ENCODE measurements at regions not wholly inside any gene's neighbourhood (a gene's known extent, or its start where the extent isn't known, plus 50 kb on each side); places are given as distances from the start of the nearest gene placed in this dataset.
A peak's percentile ranks its signal among the peaks of the same experiment; 100 is the strongest.
"Not testable (repeated sequence)": the region's sequence is repeated elsewhere in the genome, so short reads cannot be mapped to it uniquely, and the experiment has no call there.

GRCh38 chr15:30688684-30689083 is 62.8 kb downstream of the ARHGAP11B start:
- H4K20me1 ChIP-seq (ENCODE audit: insufficient read depth, low read length, poor library complexity, severe bottlenecking); H3K4me3 ChIP-seq (ENCODE audit: low read length, poor library complexity, severe bottlenecking); H3K4me1 ChIP-seq (ENCODE audit: insufficient read depth, low read length, poor library complexity, severe bottlenecking); H3K9me3 ChIP-seq (ENCODE audit: insufficient read depth, low read depth, low read length); H3K79me2 ChIP-seq (ENCODE audit: insufficient read depth, low read length); H2AFZ ChIP-seq (ENCODE audit: low read length); H3F3A ChIP-seq (ENCODE audit: low read depth); H3K9ac ChIP-seq (ENCODE audit: low read depth, low read length, poor library complexity, severe bottlenecking); H3K4me2 ChIP-seq (ENCODE audit: low read depth, low read length, poor library complexity, severe bottlenecking); H3K36me3 ChIP-seq (ENCODE audit: insufficient read depth, low read length); H3K9me2 ChIP-seq (replicated peaks; ENCODE audit: low read depth, low read length); H3K27me3 ChIP-seq (ENCODE audit: insufficient read depth, low read length, poor library complexity, severe bottlenecking): not testable (repeated sequence)

GRCh38 chr15:30690153-30690552 is 64.2 kb downstream of the ARHGAP11B start:
- H3K4me3 ChIP-seq (ENCODE audit: low read length, poor library complexity, severe bottlenecking); H3F3A ChIP-seq (ENCODE audit: low read depth); H3K4me2 ChIP-seq (ENCODE audit: low read depth, low read length, poor library complexity, severe bottlenecking); H3K9ac ChIP-seq (ENCODE audit: low read depth, low read length, poor library complexity, severe bottlenecking); H3K36me3 ChIP-seq (ENCODE audit: insufficient read depth, low read length); H3K79me2 ChIP-seq (ENCODE audit: insufficient read depth, low read length); H2AFZ ChIP-seq (ENCODE audit: low read length); H3K9me3 ChIP-seq (ENCODE audit: insufficient read depth, low read depth, low read length); H4K20me1 ChIP-seq (ENCODE audit: insufficient read depth, low read length, poor library complexity, severe bottlenecking); H3K9me2 ChIP-seq (replicated peaks; ENCODE audit: low read depth, low read length); H3K4me1 ChIP-seq (ENCODE audit: insufficient read depth, low read length, poor library complexity, severe bottlenecking); H3K27me3 ChIP-seq (ENCODE audit: insufficient read depth, low read length, poor library complexity, severe bottlenecking): not testable (repeated sequence)

- H3K79me2 ChIP-seq (ENCODE audit: insufficient read depth, low read length); H3K36me3 ChIP-seq (ENCODE audit: insufficient read depth, low read length); H3K9me2 ChIP-seq (replicated peaks; ENCODE audit: low read depth, low read length); H4K20me1 ChIP-seq (ENCODE audit: insufficient read depth, low read length, poor library complexity, severe bottlenecking); H3K4me2 ChIP-seq (ENCODE audit: low read depth, low read length, poor library complexity, severe bottlenecking); H3K9ac ChIP-seq (ENCODE audit: low read depth, low read length, poor library complexity, severe bottlenecking); H3K4me1 ChIP-seq (ENCODE audit: insufficient read depth, low read length, poor library complexity, severe bottlenecking); H3F3A ChIP-seq (ENCODE audit: low read depth); H3K27me3 ChIP-seq (ENCODE audit: insufficient read depth, low read length, poor library complexity, severe bottlenecking); H2AFZ ChIP-seq (ENCODE audit: low read length); H3K4me3 ChIP-seq (ENCODE audit: low read length, poor library complexity, severe bottlenecking); H3K9me3 ChIP-seq (ENCODE audit: insufficient read depth, low read depth, low read length): not testable (repeated sequence)
Measured at GRCh38 chr15:30695811-30696210, 69.9 kb downstream of the ARHGAP11B start.

- H4K20me1 ChIP-seq (ENCODE audit: insufficient read depth, low read length, poor library complexity, severe bottlenecking); H3K4me3 ChIP-seq (ENCODE audit: low read length, poor library complexity, severe bottlenecking); H3K9me2 ChIP-seq (replicated peaks; ENCODE audit: low read depth, low read length); H3K36me3 ChIP-seq (ENCODE audit: insufficient read depth, low read length); H2AFZ ChIP-seq (ENCODE audit: low read length); H3F3A ChIP-seq (ENCODE audit: low read depth); H3K27me3 ChIP-seq (ENCODE audit: insufficient read depth, low read length, poor library complexity, severe bottlenecking); H3K4me1 ChIP-seq (ENCODE audit: insufficient read depth, low read length, poor library complexity, severe bottlenecking); H3K79me2 ChIP-seq (ENCODE audit: insufficient read depth, low read length); H3K9me3 ChIP-seq (ENCODE audit: insufficient read depth, low read depth, low read length); H3K9ac ChIP-seq (ENCODE audit: low read depth, low read length, poor library complexity, severe bottlenecking): not testable (repeated sequence)
- peak overlapping the region; percentile 31 for H3K4me2 ChIP-seq (ENCODE audit: low read depth, low read length, poor library complexity, severe bottlenecking)
Measured at GRCh38 chr15:30696439-30697314, 70.7 kb downstream of the ARHGAP11B start.

GRCh38 chr15:30697315-30697685 is 71.4 kb downstream of the ARHGAP11B start:
- not testable (repeated sequence) for H3K4me2 ChIP-seq (ENCODE audit: low read depth, low read length, poor library complexity, severe bottlenecking); H3K9me3 ChIP-seq (ENCODE audit: insufficient read depth, low read depth, low read length); H2AFZ ChIP-seq (ENCODE audit: low read length); H3K27me3 ChIP-seq (ENCODE audit: insufficient read depth, low read length, poor library complexity, severe bottlenecking); H3K9ac ChIP-seq (ENCODE audit: low read depth, low read length, poor library complexity, severe bottlenecking); H3K79me2 ChIP-seq (ENCODE audit: insufficient read depth, low read length); H3K9me2 ChIP-seq (replicated peaks; ENCODE audit: low read depth, low read length); H3K4me3 ChIP-seq (ENCODE audit: low read length, poor library complexity, severe bottlenecking); H3K4me1 ChIP-seq (ENCODE audit: insufficient read depth, low read length, poor library complexity, severe bottlenecking); H3F3A ChIP-seq (ENCODE audit: low read depth); H3K36me3 ChIP-seq (ENCODE audit: insufficient read depth, low read length); H4K20me1 ChIP-seq (ENCODE audit: insufficient read depth, low read length, poor library complexity, severe bottlenecking)

GRCh38 chr15:30700006-30700597 is 74.2 kb downstream of the ARHGAP11B start:
- not testable (repeated sequence) for H3K9ac ChIP-seq (ENCODE audit: low read depth, low read length, poor library complexity, severe bottlenecking); H3K9me2 ChIP-seq (replicated peaks; ENCODE audit: low read depth, low read length); H3K4me1 ChIP-seq (ENCODE audit: insufficient read depth, low read length, poor library complexity, severe bottlenecking); H4K20me1 ChIP-seq (ENCODE audit: insufficient read depth, low read length, poor library complexity, severe bottlenecking); H3K27me3 ChIP-seq (ENCODE audit: insufficient read depth, low read length, poor library complexity, severe bottlenecking); H3K79me2 ChIP-seq (ENCODE audit: insufficient read depth, low read length); H3F3A ChIP-seq (ENCODE audit: low read depth); H2AFZ ChIP-seq (ENCODE audit: low read length); H3K36me3 ChIP-seq (ENCODE audit: insufficient read depth, low read length); H3K4me2 ChIP-seq (ENCODE audit: low read depth, low read length, poor library complexity, severe bottlenecking); H3K9me3 ChIP-seq (ENCODE audit: insufficient read depth, low read depth, low read length); H3K4me3 ChIP-seq (ENCODE audit: low read length, poor library complexity, severe bottlenecking)

GRCh38 chr15:30707976-30708685 is 82.2 kb downstream of the ARHGAP11B start:
- H3K4me1 ChIP-seq (ENCODE audit: insufficient read depth, low read length, poor library complexity, severe bottlenecking); H3K9me3 ChIP-seq (ENCODE audit: insufficient read depth, low read depth, low read length); H4K20me1 ChIP-seq (ENCODE audit: insufficient read depth, low read length, poor library complexity, severe bottlenecking); H3K79me2 ChIP-seq (ENCODE audit: insufficient read depth, low read length); H3K36me3 ChIP-seq (ENCODE audit: insufficient read depth, low read length); H2AFZ ChIP-seq (ENCODE audit: low read length); H3K27me3 ChIP-seq (ENCODE audit: insufficient read depth, low read length, poor library complexity, severe bottlenecking); H3K9me2 ChIP-seq (replicated peaks; ENCODE audit: low read depth, low read length); H3K9ac ChIP-seq (ENCODE audit: low read depth, low read length, poor library complexity, severe bottlenecking); H3K4me3 ChIP-seq (ENCODE audit: low read length, poor library complexity, severe bottlenecking); H3F3A ChIP-seq (ENCODE audit: low read depth); H3K4me2 ChIP-seq (ENCODE audit: low read depth, low read length, poor library complexity, severe bottlenecking): not testable (repeated sequence)

Measured in Loucy (cell line).